Transverse colon (tissue), 4 donors: ENCODE measurements at regions not wholly inside any gene's neighbourhood (a gene's known extent, or its start where the extent isn't known, plus 50 kb on each side); places are given as distances from the start of the nearest gene placed in this dataset.

Experiments used
- EP300 ChIP-seq: sonication (generic); formaldehyde crosslinking; IDR thresholded peaks from one replicate; pipeline ENCODE4 v1.6.1; 2017; ENCODE audit warnings: antibody characterized with exemption, low read depth
- POLR2A ChIP-seq: fragments of 450-650 bp; IDR thresholded peaks from one replicate; pipeline ENCODE4 v1.6.1; 2016; ENCODE audit warnings: antibody characterized with exemption, mild to moderate bottlenecking, moderate library complexity
- POLR2AphosphoS5 ChIP-seq, 3 donors: sonication (generic); formaldehyde crosslinking; IDR thresholded peaks; one replicate each; pipeline ENCODE4 v1.6.1; 2016; ENCODE audit warnings: antibody characterized with exemption in 3 of 3
- TF ChIP-seq, protein P1 (sequence below), 5 experiments: fragments of 200-600 bp in 3 of 5; fragments of 450-650 bp in 2 of 5; sonication (generic) in 3 of 5; IDR thresholded peaks; 1 replicate in 2 of 5; 2 replicates in 3 of 5; pipeline ENCODE4 v1.5.1; 2016 to 2017; ENCODE audit warnings: antibody characterized with exemption in 5 of 5, inconsistent platforms in 3 of 5, mild to moderate bottlenecking in 2 of 5, moderate library complexity in 1 of 5

DNA sequence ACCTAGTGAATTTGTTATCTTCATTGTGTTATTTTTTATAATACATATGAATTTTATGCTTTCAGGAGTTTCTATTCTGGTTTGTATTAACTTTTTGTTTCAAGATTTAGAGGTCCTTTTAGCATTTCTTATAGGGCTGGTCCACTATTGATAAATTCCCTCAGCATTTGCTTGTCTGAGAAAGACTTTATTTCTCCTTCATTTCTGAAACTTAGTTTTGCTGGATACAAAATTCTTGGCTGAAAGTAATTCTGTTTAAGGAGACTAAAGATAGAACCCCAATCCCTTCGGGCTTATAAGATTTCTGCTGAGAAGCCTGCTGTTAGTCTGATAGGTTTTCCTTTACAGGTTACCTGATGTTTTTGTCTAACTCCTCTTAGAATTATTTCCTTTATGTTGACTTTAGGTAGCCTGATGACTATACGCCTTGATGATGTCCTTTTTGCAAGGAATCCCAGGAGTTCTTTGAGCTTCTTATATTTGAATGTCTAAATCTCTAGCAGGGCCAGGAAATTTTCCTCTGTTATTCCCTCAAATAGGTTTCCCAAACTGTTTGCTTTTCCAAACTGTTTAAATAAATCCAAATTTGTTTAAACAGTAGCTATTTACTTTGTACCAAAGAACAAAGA is 127.1 kb downstream of the CYSLTR2 start:
- TF ChIP-seq, protein P1, sequence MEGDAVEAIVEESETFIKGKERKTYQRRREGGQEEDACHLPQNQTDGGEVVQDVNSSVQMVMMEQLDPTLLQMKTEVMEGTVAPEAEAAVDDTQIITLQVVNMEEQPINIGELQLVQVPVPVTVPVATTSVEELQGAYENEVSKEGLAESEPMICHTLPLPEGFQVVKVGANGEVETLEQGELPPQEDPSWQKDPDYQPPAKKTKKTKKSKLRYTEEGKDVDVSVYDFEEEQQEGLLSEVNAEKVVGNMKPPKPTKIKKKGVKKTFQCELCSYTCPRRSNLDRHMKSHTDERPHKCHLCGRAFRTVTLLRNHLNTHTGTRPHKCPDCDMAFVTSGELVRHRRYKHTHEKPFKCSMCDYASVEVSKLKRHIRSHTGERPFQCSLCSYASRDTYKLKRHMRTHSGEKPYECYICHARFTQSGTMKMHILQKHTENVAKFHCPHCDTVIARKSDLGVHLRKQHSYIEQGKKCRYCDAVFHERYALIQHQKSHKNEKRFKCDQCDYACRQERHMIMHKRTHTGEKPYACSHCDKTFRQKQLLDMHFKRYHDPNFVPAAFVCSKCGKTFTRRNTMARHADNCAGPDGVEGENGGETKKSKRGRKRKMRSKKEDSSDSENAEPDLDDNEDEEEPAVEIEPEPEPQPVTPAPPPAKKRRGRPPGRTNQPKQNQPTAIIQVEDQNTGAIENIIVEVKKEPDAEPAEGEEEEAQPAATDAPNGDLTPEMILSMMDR (IDR thresholded peaks at IDR 0.05) = no peak
- TF ChIP-seq POLR2A = no peak
- no peak for TF ChIP-seq POLR2AphosphoS5 (IDR thresholded peaks at IDR 0.05)
- no peak for TF ChIP-seq EP300
